HepG2 (cell line): ENCODE measurements at regions not wholly inside any gene's neighbourhood (a gene's known extent, or its start where the extent isn't known, plus 50 kb on each side); places are given as distances from the start of the nearest gene placed in this dataset.

ENCODE experiments used
- ATAC-seq: fragments of 200-7000 bp; cut with Tn5 transposase; 3 replicates; pipeline ENCODE4 v1.9.1; 2020; ENCODE audit warnings: mild to moderate bottlenecking, moderate library complexity
- BruUV-seq: library from RNA; stranded (reverse); fragments of 400-500 nt; replicated peaks from 2 replicates; lab custom pipeline; 2021; lab: Mats Ljungman, UMichigan
- CTCF ChIA-PET: fragments of 300-600 bp; formaldehyde crosslinking; extraction: SDS; loops from one replicate; lab custom pipeline; 2021; ENCODE audit warnings: low total read pairs, inconsistent platforms, low intra/inter-chr PET ratio; lab: Yijun Ruan, JAX
- POLR2A ChIA-PET: fragments of 350-600 bp; sonication (Branson Sonifier 250); formaldehyde crosslinking; loops from one replicate; lab custom pipeline; 2020; ENCODE audit warnings: antibody characterized with exemption, inconsistent platforms; lab: Yijun Ruan, JAX
- DNase-seq: peaks from one replicate; pipeline ENCODE4 v3.0.0-alpha.2; 2015; ENCODE audit warnings: low spot score
- FAIRE-seq: peaks from 3 replicates; lab custom pipeline; 2011; peaks lifted over from hg19 to GRCh38; lab: Jason Lieb, UNC
- H2AFZ ChIP-seq: one replicate; pipeline ENCODE4 v1.6.1; 2011; ENCODE audit warnings: low read length, inconsistent platforms
- H3K27ac ChIP-seq: fragments of 300-600 bp; 3 replicates; pipeline ENCODE4 v1.8.0; 2011; ENCODE audit warnings: mixed run types, mild to moderate bottlenecking, mixed read lengths, low read length, inconsistent platforms; ENCODE audit not compliant: insufficient read depth; ENCODE audit errors: extremely low read length
- H3K27me3 ChIP-seq, 2 experiments: fragments of 200-600 bp in 1 of 2; 2 replicates in 1 of 2; 3 replicates in 1 of 2; pipeline versions ENCODE4 v1.6.0 to v1.8.0; 2011; ENCODE audit warnings: low read length in 2 of 2, mild to moderate bottlenecking in 2 of 2, moderate library complexity in 2 of 2, inconsistent platforms in 1 of 2; ENCODE audit not compliant: insufficient read depth in 2 of 2, control insufficient read depth in 1 of 2
- H3K36me3 ChIP-seq, 2 experiments: fragments of 200-600 bp in 1 of 2; replicated peaks in 1 of 2; 2 replicates in 1 of 2; 3 replicates in 1 of 2; pipeline versions ENCODE4 v1.5.1 to v1.8.0; 2011; ENCODE audit warnings: low read length in 2 of 2, inconsistent platforms in 1 of 2; ENCODE audit not compliant: insufficient read depth in 2 of 2, control insufficient read depth in 1 of 2
- H3K4me1 ChIP-seq: 2 replicates; pipeline ENCODE4 v1.5.1; 2012; ENCODE audit warnings: low read length, inconsistent platforms; ENCODE audit not compliant: insufficient read depth
- H3K4me2 ChIP-seq: 2 replicates; pipeline ENCODE4 v1.6.0; 2011; ENCODE audit warnings: low read depth, low read length, inconsistent platforms
- H3K4me3 ChIP-seq, 3 experiments: fragments of 200-600 bp in 1 of 3; sonication (generic), shearing (Covaris generic) in 1 of 3; replicated peaks in 1 of 3; 2 replicates each; pipeline ENCODE4 v1.5.1; 2011 to 2016; ENCODE audit warnings: low read length in 3 of 3, inconsistent platforms in 2 of 3, low read depth in 2 of 3, mild to moderate bottlenecking in 2 of 3, control low read depth in 1 of 3, mixed read lengths in 1 of 3; ENCODE audit not compliant: insufficient read depth in 1 of 3
- H3K79me2 ChIP-seq: one replicate; pipeline ENCODE4 v1.6.1; 2011; ENCODE audit warnings: low read length, inconsistent platforms; ENCODE audit not compliant: insufficient read depth
- H3K9ac ChIP-seq: 2 replicates; pipeline ENCODE4 v1.6.0; 2011; ENCODE audit warnings: mild to moderate bottlenecking, low read depth, low read length, inconsistent platforms; ENCODE audit not compliant: insufficient read depth
- H3K9me3 ChIP-seq: 2 replicates; pipeline ENCODE4 v1.5.1; 2012; ENCODE audit warnings: mild to moderate bottlenecking, low read length
- H4K20me1 ChIP-seq: 2 replicates; pipeline ENCODE4 v1.6.0; 2011; ENCODE audit warnings: inconsistent platforms, mild to moderate bottlenecking, low read length, moderate library complexity; ENCODE audit not compliant: insufficient read depth
- HIVEP1 ChIP-seq: sonication (generic); formaldehyde crosslinking; IDR thresholded peaks from 2 replicates; pipeline ENCODE4 v1.4.0; 2020; ENCODE audit warnings: mild to moderate bottlenecking, missing genetic modification reagents
- MAFF ChIP-seq: IDR thresholded peaks from 2 replicates; pipeline ENCODE4 v1.6.1; 2011; ENCODE audit warnings: low read depth, low read length, improper control_type of control experiment
- MAFK ChIP-seq, 2 experiments: IDR thresholded peaks in 1 of 2; conservative IDR thresholded peaks in 1 of 2; 2 replicates each; pipeline ENCODE4 v1.6.1; 2011; ENCODE audit warnings: improper control_type of control experiment in 2 of 2, low read length in 2 of 2
- NR2C2 ChIP-seq: sonication (generic); formaldehyde crosslinking; IDR thresholded peaks from 2 replicates; pipeline ENCODE4 v1.4.0; 2020; ENCODE audit warnings: missing genetic modification reagents, mild to moderate bottlenecking, moderate library complexity, borderline replicate concordance
- SOX6 ChIP-seq, 2 experiments: fragments of 450-650 bp in 1 of 2; sonication (generic) in 1 of 2; formaldehyde crosslinking in 1 of 2; IDR thresholded peaks; 2 replicates each; pipeline versions ENCODE4 v1.4.0 to v1.6.1; 2017 to 2020; ENCODE audit warnings: antibody characterized with exemption in 1 of 2, mild to moderate bottlenecking in 1 of 2, missing genetic modification reagents in 1 of 2
- SRSF9 ChIP-seq: fragments of 200-400 bp; formaldehyde crosslinking; IDR thresholded peaks from 2 replicates; pipeline ENCODE4 v1.6.1; 2018; ENCODE audit warnings: borderline replicate concordance, mild to moderate bottlenecking, low read depth, low read length; ENCODE audit not compliant: insufficient read depth, poor library complexity, severe bottlenecking
- U2AF2 ChIP-seq: fragments of 200-400 bp; formaldehyde crosslinking; IDR thresholded peaks from 2 replicates; pipeline ENCODE4 v1.6.1; 2017; ENCODE audit warnings: low read depth, mild to moderate bottlenecking, low read length
- ZBTB25 ChIP-seq: IDR thresholded peaks from 2 replicates; pipeline ENCODE4 v1.6.1; 2018; ENCODE audit warnings: missing genetic modification reagents
- WGBS: methylation state at CpG from one replicate; pipeline ENCODE4 v1.1.6; 2017; ENCODE audit warnings: low lambda C conversion rate; 5-methylcytosine and 5-hydroxymethylcytosine counted together
- in situ Hi-C: cut with HindIII; loops from 2 replicates; pipeline ENCODE4 v1.10.0; 2017; ENCODE audit warnings: low pct_unique_long_range_greater_than_20kb; ENCODE audit not compliant: extremely low pct_ligation_motif_present
- intact Hi-C: fragments of 100-400 bp; cut with micrococcal nuclease; formaldehyde crosslinking; loops from one replicate; pipeline ENCODE4 v1.10.0; 2022; ENCODE audit not compliant: unreplicated experiment
- TF ChIP-seq, protein P1 (sequence below): sonication (generic); formaldehyde crosslinking; IDR thresholded peaks from 2 replicates; pipeline ENCODE4 v1.4.0; 2020; ENCODE audit warnings: mild to moderate bottlenecking, low read depth, missing genetic modification reagents

DNA sequence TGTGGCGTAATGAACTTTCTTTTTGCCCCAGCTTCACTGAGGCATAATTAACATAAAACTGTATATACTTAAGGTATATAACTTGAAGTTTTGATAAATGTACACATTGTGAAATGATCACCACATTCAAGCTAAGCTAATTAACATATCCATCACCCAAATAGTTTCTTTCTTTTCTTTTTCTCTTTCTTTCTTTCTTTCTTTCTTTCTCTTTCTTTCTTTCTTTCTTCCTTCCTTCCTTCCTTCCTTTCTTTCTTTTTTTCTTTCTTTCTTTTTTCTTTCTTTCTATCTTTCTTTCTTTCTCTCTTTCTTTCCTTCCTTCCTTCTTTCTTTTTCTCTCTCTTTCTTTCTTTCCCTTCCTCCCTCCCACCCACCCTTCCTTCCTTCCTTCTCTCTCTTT lies 62.5 kb downstream of the XCL1 start:
- WGBS, result 100% methylated on average over 1 of the region's 1 CpG
- Histone ChIP-seq H3K9me3 (no peaks in the 10 kb centered on the region), H2AFZ (no peak overlapping the region), H3K4me3 (no peak overlapping the region), H3K4me1 (peaks cover 10% of the 10 kb centered on the region), H3K36me3 (no peaks in the 10 kb centered on the region), H4K20me1 (no peaks in the 10 kb centered on the region), H3K27ac (no peak overlapping the region), H3K79me2 (no peaks in the 10 kb centered on the region), H3K9ac (no peak overlapping the region), H3K4me2 (no peak overlapping the region), H3K27me3 (0 out of 5 replicates have a peak, but pooled peaks cover 0 to 5% of the 10 kb centered on the region in 2 experiments)
- CTCF ChIA-PET, result no interaction called here
- no TSS peak for BruUV-seq
- ATAC-seq (no peak), FAIRE-seq (no peak), DNase-seq (no peak)
- TF ChIP-seq NR2C2 (CRISPR knock-in tag) (no peak), SRSF9 (peak; percentile 84), ZBTB25 (no peak), U2AF2 (0 out of 2 replicates have a peak, but pooled peaks have one; percentile 76)
- in situ Hi-C loops (no loop called here), intact Hi-C loops (loop anchor here (10.0 kb wide), 1 partner anchor 346 kb away; no protein-coding TSS in a partner anchor)
- POLR2A ChIA-PET, result no interaction called here

- Histone ChIP-seq H3K79me2 (no peaks in the 10 kb centered on the region), H2AFZ (no peak overlapping the region), H3K27me3 (0 out of 5 replicates have a peak, but pooled peaks cover 0 to 5% of the 10 kb centered on the region in 2 experiments), H3K4me3 (no peak overlapping the region), H3K27ac (no peak overlapping the region), H3K4me2 (no peak overlapping the region), H3K36me3 (no peaks in the 10 kb centered on the region), H3K9ac (no peak overlapping the region), H3K4me1 (peaks cover 10% of the 10 kb centered on the region), H4K20me1 (no peaks in the 10 kb centered on the region), H3K9me3 (no peaks in the 10 kb centered on the region)
- TF ChIP-seq MAFF (peak; percentile 70), MAFK (conservative IDR thresholded peaks at IDR 0.05 in 1 of 2, IDR thresholded peaks at IDR 0.05 in 1 of 2; ENCODE audit: low read length in 2 of 2) (peak; percentile 53 to 80), SOX6 (IDR thresholded peaks at IDR 0.05) (no peak), SOX6 (CRISPR knock-in tag; IDR thresholded peaks at IDR 0.05) (no peak), HIVEP1 (CRISPR knock-in tag) (no peak)
- TF ChIP-seq, protein P1, sequence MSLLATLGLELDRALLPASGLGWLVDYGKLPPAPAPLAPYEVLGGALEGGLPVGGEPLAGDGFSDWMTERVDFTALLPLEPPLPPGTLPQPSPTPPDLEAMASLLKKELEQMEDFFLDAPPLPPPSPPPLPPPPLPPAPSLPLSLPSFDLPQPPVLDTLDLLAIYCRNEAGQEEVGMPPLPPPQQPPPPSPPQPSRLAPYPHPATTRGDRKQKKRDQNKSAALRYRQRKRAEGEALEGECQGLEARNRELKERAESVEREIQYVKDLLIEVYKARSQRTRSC (CRISPR knock-in tag), result no peak
- FAIRE-seq (no peak), DNase-seq (no peak), ATAC-seq (no peak)
- WGBS, result 96% methylated on average over 1 of the region's 1 CpG
- BruUV-seq, result no TSS peak
- POLR2A ChIA-PET, result no interaction called here
- in situ Hi-C loops, result no loop called here
- CTCF ChIA-PET, result no interaction called here
- intact Hi-C loops, result no loop called here
These were observed 63.8 kb downstream of the XCL1 start for GRCh38 chr1:168640182-168640581.
